ENCODE measurements at regions not wholly inside any gene's neighbourhood (a gene's known extent, or its start where the extent isn't known, plus 50 kb on each side); places are given as distances from the start of the nearest gene placed in this dataset.

DNA sequence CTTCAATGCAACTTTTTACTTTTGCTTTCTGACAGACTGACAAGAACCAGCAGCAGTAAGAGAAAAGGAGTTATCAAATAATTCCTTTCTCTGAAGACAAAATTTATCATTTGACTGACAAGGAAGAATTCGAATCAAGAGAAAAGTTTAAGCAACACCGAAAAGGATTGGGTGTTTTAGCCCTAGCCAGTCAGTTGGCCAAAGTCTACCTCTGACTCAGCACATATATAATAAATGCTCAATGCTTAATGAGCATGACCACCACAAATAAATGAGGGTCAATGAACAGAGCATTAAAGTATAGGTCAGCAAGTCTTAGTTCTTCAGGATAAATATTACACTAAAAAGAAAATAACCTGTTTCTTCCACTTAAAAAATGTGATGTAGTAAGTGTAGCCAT, 1603.5 kb upstream of the C9orf72 start (continued):
- no peak for TF ChIP-seq TCF12 (IDR thresholded peaks at IDR 0.05; ENCODE audit: low read depth, low read length)
- no peak for TF ChIP-seq NANOG (IDR thresholded peaks at IDR 0.05; ENCODE audit: insufficient read depth, low read depth, low read length, poor library complexity, severe bottlenecking)
- no peak for TF ChIP-seq ZNF274 (IDR thresholded peaks at IDR 0.05; ENCODE audit: borderline replicate concordance, extremely low read depth, low read length)
- no peak for TF ChIP-seq HDAC2 (IDR thresholded peaks at IDR 0.05; ENCODE audit: borderline replicate concordance in 1 of 2, low read depth in 2 of 2, low read length in 2 of 2)
- no peak for TF ChIP-seq CBX8 (IDR thresholded peaks at IDR 0.05; ENCODE audit: borderline replicate concordance, low read depth, low read length)
